ENCODE measurements at regions not wholly inside any gene's neighbourhood (a gene's known extent, or its start where the extent isn't known, plus 50 kb on each side); places are given as distances from the start of the nearest gene placed in this dataset.

DNA sequence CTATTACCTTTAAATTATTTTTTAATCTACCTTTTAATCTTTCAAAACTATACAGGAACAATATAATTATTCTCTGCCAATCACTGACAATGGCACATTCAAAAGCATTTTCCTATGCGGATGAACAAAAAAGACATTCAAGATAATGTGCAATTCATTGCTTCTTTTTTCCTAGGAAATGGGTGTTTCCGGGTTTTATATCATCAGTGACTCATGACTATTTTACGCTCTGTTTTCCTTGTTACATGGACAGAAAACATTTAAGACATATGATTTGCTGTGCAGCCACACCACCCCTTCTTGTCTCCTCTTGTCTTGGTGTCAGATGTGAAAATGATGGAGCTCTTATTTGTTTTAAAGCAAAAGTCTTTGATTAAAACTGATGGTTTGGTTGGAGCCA, 184.7 kb upstream of the LINC00305 start:
- peak; percentile 54 for DNase-seq (ENCODE audit: low read depth)

DNA sequence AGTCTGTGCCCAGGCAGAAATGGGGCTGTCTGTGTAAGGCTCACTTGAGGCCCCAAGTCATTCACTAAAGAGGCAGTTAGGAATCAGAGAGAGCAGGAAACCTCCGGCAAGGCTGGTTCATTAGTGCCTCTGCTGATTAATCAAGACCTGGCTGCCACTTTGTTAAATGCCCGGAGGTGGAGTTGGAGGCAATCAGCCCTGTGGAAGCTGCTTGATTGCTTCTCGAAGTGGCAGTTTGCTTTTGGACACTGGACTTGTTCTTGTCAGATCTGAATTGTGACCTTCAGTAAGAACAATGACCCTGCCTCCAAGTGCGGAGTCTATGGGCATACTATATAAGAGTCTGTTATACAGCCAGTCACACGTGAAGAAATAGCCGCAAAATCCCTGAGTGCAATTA, 183.9 kb upstream of the LINC00305 start:
- no peak for DNase-seq (ENCODE audit: low read depth)

DNA sequence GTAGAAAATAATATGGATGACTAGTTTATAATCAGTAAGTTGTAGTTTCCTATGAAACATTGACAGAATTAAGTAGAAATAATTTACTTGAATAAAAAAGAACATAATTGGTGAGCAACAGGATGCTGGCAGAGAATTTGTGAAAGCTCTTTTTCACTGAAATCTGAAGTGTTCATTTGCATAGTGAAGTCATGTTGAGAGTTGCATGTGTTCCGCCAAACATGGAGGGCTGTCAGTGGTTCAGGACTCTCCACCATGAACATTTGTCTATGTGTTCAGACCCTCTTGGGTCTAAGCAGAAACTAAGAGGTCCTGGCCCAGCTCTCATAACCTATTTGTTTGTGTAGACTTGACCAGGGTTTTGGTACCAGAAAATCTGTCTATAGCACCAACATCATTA, 182.5 kb upstream of the LINC00305 start:
- DNase-seq (ENCODE audit: low read depth), result no peak

DNA sequence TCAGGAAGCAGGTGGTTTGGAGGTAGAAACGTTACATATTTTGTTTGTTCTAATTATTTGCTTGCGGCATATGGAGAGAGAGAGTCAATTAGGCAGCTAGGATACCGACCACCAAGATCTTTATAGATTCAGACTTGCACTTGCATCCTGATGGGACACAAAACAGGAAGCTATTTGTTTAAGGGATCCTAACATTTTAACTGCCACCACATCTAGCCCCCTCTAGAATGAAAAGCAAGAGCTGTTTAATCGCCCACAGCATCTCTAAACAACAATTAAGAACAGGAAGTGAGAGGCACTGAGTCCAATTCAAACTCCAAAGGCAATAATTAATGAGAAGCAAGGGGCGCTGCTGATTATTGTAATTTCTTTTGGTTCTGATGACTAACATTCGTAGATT, 182.0 kb upstream of the LINC00305 start:
- DNase-seq (ENCODE audit: low read depth), result no peak

DNA sequence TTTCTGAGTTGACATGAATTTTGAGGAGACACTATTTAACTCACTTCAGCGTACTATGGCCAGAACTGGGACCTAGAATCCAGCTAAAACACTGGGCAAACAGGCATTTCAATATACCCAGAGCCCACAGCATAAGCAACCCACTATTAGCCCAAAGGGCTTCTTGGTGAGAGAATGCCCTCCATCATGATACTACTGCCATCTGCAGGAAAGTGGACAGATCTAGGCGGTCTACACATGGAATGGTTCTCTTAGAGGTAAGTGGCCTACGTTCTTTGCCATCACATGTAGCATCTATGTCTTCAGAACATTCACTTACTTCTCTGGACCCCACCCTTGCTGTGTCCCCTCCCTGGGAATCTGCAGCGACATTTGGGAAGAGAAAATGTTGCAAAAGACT, 181.3 kb upstream of the LINC00305 start:
- peak; percentile 21 for DNase-seq (ENCODE audit: low read depth)

DNA sequence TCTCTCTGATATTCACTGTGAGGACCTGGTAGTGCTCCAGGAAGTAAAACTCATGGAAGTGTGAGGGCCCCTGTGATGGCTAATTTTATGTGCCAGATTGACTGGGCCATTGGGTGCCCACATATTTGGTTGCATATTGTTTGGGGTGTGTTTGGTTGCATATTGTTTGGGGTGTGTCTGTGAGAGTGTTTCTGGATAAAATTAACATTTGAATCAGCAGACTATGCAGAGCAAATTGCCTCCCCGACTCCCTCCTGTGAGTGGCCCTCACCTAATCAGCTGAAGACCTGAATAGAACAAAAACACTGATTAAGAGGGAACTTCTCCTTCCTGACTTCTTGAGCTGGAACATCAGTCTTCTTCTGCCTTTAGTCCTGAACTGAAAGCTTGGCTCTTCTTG, 173.3 kb upstream of the LINC00305 start:
- DNase-seq (ENCODE audit: low read depth), result no peak

DNA sequence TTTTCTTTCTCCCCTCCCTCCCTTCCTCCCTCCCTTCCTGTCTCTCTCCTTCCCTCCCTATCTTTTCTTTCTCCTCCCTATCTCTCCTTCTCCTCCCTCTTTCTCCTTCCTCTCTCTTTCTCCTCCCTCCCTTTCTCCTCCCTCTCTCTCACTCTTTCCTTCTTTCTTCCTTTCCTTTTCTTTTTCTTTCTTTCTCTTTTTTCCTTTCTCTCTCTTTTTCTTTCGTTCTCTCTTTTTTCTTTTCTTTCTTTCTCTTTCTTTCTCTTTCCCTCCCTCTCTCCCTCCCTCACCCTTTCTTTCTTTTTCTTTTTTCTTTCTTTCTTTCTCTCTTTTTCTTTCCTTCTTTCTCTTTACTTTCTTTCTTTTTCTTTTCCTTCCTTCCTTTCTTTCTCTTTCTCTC, 169.7 kb upstream of the LINC00305 start:
- DNase-seq (ENCODE audit: low read depth), result no peak

DNA sequence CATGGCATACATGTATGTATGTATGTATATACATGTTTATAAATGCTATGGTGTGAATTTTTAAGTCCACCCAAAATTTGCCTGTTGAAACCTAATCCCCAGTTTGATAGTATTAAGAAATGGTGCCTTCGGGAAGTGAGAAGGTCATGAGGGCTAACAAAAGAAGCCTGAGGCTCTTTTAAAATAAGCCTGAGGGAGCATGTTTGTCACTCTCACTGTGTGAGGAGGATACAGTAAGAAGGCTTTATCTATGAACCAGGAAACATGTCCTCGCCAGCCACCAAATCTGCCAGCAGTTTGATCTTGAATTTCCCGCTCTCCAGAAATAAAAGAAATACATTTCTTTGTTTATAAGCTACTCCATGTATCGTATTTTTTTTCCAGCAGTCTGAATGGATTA, 163.0 kb upstream of the LINC00305 start:
- DNase-seq (ENCODE audit: low read depth), result no peak

DNA sequence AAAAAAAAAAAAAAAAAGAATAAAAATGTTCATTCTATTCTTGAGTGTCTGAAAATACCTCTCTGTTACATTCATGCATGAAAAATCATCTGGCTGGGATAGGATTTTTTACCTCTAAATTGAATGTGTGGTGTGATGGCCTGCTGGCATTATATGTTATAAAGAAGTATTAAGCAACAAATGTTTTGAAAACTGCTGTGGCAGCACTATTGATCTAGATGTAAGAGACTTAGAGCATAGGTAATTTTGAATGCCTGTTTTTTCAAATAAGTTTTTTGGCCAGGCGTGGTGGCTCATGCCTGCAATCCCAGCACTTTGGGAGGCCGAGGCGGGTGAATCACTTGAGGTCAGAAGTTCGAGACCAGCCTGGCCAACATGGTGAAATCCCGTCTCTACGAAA, 147.0 kb upstream of the LINC00305 start:
- DNase-seq (ENCODE audit: low read depth), result no peak

DNA sequence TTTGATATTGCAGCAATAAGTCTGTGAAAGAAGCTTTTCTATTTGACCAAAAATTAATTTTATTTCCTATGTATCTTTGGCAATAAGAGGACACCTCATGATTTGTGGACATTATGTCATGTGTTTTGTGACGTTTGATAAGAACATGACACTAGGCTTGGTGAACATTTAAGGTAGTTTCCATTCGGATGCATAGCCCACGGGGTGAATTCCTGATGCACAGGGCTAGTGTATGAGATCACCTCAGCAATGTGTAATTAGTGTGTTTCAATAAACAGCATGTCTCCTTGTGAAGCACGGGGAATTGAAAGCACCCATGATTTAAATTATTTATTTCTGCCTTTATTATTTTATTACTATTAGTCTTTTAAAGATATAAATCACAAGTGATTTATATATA, 146.1 kb upstream of the LINC00305 start:
- DNase-seq (ENCODE audit: low read depth), result no peak

DNA sequence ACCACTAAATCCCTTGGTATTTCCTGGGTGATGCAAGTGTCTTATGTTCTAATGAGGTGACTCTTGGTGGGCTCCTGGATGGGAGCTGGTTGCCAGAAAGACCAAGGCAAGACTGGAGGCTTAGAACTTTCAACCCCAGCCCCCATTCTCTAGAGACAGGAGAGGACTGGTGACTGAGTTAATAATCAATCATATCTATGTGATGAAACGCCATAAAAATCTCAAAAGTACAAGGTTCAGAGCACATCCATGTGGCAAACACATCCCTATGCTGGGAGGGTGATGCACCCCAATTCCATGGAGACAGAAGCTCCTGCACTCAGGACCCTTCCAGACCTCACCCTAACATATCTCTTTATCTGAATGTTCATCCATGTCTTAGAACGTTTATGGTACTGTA, 139.5 kb upstream of the LINC00305 start:
- no peak for DNase-seq (ENCODE audit: low read depth)

DNA sequence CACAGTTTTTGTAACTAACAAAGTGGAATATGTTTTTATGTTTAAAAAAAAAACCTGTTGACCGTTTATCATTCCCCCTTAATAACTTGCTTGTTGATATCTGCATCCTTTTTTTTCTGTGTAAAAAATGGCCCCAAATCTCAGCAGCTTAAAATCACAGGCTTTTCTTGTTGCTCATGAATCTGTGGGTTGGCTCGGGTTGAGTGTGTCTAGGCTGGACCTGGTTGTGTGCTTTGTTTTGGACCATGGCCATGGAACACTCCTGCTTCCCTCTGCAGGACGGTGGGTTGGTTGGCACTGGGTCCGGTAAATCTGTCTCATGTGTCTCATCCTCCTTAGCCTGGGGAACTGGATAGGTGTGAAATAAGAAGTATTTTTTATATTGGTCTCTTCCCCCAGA, 139.0 kb upstream of the LINC00305 start:
- peak; percentile 36 for DNase-seq (ENCODE audit: low read depth)

DNA sequence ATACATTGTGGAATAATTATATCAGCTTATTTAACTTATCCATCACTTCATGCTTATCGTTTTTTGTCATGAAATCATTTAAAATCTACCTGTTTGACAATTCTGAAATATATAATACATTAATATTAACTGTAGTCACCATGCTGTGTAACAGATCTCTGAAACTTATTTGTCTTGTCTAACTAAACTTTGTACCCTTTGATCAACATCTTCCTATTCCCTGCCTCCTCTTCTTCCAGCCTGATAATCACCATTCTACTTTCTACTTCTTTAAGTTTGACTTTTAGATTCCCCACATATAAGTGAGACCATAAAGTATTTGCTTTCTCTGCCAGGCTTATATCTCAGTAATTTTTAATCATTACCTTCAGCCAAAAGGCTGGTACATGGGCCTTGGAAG, 134.2 kb upstream of the LINC00305 start:
- no peak for DNase-seq (ENCODE audit: low read depth)

DNA sequence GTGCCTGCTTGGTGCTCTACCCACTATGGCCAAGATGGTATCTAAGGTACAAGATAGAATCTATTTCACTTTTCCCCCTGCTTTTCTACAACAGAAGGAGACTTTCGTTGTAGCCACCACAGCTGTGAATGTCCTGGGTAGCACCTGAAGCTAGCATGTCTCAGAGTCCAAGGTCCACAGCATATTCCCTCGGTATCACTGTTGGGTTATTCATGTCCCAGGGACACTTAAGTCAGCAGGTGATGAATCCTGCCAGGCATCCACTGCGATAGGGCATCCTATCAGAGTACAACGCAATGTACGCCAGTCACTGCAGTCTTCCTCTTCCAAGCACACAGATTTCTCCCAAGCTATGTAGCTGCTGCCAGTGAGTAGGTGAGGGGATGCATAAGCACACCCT, 129.1 kb upstream of the LINC00305 start:
- no peak for DNase-seq (ENCODE audit: low read depth)

DNA sequence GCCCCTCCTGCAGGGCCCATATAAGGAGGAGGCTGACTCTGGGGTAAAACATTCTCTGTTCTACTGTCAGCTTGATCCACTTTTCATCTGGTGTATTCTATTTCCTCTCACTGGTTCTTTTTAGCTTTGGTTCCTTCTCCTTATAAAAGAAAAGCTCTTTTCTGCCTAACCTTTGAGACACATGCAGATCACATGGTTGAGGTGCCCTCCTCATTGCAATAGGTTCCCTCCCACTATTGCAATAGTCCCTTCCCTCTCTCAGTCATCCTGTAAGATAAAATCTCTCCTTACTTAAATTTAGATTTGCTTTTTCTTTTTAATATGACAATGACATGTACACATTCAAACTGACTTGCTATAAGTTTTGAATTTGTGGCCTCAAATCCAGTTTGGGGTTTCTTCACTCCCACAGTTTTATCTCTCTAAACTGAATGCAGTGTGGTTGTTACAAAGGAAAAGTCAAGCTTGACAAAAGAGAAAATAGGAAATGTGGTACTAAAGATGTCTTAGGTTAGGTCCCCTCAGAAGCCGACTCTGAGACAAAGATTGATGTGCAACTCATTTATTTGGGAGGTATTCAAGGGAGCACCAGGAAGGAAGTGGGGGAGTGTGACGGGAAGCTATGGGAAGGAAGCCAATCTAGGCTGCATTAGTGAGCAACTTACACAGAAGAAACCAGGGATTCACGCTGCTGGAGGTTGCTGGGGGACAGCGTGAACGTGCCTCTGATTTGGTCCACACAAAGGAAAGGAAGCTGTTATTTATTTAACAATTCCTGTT, 127.6 kb upstream of the LINC00305 start:
- DNase-seq (ENCODE audit: low read depth), result peak; percentile 28

DNA sequence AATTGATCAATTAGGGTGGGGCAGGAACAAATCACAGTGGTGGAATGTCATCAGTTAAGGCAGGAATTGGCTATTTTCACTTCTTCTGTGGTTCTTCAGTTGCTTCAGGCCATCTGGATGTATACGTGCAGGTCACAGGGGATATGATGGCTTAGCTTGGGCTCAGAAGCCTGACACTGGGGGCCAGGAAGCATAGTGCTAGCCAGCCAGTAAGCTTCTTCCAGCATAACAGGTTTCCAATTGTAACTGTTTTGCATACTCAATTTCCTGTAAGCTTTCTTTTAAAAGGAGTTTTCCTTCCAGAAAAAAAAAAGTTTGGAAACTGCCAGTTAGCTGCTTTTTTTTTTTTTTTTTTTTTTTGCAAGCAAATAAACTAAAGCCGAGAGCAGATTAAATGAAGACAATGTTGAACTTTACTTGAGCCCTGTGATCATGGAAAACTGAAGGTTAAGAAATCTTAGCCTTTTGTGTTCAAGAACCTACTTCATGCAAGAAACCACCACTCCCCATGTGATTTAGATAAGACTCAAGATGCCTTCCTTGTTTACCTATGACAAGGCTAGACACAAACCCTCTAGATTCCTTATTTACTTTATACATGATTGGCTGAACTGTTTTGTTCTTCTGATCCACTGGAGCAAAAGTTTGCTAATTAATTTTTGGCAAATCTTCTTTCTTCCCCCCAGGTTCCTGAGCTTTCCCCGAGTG, 126.9 kb upstream of the LINC00305 start:
- no peak for DNase-seq (ENCODE audit: low read depth)

DNA sequence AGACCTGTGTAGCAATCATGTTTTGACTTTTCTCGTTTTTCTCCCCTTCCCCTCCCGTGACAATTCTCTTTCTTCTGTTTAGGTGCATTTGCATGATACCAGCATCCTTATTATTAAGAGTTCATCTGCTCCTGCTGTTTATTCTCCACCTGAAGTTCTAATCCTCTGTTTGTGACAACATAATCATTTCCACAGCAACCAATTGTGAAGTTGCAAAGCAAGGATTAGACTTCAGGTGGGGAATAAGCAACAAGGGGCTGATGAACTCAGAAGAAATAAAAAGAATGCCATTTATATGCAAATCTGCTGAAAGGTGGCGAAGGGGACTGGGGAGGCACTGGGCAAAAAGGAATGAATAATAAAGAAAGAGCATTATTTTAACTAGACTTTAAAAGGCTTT, 124.8 kb upstream of the LINC00305 start:
- no peak for DNase-seq (ENCODE audit: low read depth)

DNA sequence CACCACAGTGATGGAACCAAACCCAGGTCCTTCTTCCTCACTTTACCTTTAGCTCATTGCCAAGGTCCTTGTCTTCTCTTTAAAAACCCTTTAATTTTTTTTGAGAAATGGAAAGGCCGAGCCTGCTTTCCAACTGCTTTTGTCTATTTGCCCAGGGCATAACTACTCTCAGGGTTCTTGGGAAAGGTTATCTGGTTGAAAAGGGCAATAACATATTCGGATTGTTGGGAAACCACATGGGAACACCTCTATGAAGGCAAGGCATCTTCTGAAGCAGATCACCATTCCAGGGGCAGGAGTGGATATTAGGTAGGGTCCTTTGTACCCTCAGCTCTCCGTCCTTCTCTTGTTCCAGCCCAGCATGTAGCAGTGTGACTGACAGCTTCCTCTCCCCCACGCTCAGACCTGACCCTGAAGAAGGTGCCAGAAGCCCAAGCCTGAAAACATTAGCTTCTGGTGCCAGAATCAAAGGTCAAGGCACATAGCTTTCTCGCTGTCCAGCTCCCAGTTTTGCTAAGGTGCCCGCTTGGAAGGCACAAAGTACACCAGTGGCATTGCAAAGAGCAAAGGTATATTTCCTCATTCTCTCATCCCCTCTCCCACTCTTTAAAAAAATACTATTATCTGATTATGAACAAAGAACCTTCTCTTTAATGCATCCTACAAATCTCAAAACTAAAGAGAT, 123.2 kb upstream of the LINC00305 start:
- DNase-seq (ENCODE audit: low read depth), result no peak

DNA sequence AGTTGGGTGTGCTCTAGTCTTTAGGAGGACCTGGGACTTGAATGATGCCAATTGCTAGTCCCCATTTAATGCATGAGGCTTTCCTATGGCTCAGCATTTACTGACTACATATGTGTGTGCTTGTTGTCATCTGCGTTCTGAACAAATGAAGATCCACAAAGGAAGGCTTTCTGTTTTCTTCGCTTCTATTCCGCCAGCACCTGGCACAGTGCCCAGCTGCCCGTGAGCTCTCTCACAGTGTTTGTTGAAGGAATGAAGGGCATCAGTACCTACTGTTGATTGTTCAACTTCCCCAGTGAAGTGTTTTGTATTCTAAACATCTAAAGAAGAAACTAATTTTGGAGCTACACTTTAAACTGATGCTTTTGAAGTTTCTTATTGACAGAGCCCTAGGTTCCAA, 122.4 kb upstream of the LINC00305 start:
- no peak for DNase-seq (ENCODE audit: low read depth)

DNA sequence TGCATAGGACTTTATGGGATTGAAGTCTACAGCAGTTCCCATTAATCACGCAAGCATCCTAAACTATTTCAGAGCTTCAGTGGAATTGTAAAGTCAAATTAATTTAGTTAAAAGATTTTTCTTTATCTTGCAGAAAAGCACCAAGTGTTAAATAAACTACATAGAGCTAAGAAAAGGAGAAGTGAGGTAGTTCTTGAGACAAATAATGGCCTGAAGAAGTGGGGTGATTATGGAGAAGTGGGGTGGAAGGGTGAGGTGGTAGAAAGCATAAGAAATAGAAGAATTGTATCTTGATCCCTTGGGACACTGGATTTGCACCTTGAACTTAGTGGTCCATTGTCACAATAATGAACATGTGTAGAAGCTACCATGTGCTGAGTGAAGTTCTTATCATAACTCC, 121.7 kb upstream of the LINC00305 start:
- no peak for DNase-seq (ENCODE audit: low read depth)

DNA sequence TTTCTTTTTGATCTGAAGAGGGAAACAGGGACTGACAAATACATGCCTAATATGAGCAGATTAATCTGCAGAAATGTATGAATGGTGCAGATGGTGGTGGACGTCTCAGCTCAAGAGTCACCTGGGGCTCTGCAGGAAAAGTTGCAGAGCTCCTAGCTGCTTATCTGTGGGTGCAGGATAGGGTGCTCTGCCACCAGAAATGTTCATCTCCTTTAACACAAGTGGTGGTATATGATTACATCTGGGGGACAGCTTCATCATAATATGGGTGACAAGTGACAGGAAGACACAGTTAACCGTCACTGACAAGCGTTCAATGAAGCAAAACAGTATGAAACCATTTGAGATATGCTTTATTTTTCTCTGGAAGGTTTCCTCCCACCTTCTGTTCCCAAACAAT, 121.2 kb upstream of the LINC00305 start:
- DNase-seq (ENCODE audit: low read depth), result no peak

DNA sequence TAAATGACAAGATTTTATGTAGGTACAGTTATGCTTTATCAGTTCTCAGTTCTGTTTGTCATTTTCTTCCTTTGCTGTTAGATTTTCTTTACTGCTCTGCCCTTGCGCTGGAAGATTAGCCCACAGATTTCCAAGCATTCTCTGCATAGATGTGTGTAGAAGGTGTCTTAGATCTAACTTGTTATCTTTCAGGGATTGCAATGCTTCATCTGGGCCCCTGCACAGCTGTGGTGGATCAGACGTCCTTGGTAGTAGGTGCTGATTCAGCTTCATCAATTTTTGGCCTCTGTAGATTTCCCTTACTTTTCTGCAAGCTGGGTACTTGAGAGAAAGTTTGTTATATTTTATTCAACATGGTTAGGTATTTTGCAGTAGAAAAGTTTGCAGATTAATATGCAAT, 115.3 kb upstream of the LINC00305 start:
- DNase-seq (ENCODE audit: low read depth), result no peak

DNA sequence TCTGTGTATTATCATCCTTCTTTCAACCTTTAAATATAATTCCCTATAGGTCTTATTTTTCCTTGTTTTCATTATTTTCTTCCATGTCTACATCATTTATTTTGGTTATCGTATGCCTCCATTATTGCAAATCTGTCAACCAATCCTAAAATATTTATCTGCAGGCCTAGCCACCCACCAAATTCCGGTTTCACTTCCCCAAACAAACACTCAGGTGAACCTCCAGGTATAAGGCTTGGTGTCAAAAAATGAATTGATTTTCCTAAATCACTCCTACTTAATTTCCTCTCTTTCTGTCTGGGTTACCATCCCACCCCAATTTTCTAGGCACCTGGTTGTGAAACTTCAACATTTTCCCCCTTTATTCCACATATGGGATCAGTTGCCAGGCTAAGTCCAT, 111.9 kb upstream of the LINC00305 start:
- no peak for DNase-seq (ENCODE audit: low read depth)

Data from HT1080 (cell line).